Uterus (tissue), 2 donors: ENCODE measurements at regions not wholly inside any gene's neighbourhood (a gene's known extent, or its start where the extent isn't known, plus 50 kb on each side); places are given as distances from the start of the nearest gene placed in this dataset.

Experiments
- CTCF ChIP-seq, 4 experiments: fragments of 200-600 bp in 2 of 4; fragments of 450-650 bp in 2 of 4; sonication (generic) in 2 of 4; IDR thresholded peaks; one replicate each; pipeline ENCODE4 v1.5.1; 2016 to 2019; ENCODE audit warnings: antibody characterized with exemption in 4 of 4, mild to moderate bottlenecking in 2 of 4, moderate library complexity in 1 of 4
- POLR2A ChIP-seq, 2 donors: fragments of 450-650 bp; IDR thresholded peaks; one replicate each; pipeline ENCODE4 v1.6.1; 2016; ENCODE audit warnings: antibody characterized with exemption in 2 of 2, mild to moderate bottlenecking in 1 of 2, moderate library complexity in 1 of 2

DNA sequence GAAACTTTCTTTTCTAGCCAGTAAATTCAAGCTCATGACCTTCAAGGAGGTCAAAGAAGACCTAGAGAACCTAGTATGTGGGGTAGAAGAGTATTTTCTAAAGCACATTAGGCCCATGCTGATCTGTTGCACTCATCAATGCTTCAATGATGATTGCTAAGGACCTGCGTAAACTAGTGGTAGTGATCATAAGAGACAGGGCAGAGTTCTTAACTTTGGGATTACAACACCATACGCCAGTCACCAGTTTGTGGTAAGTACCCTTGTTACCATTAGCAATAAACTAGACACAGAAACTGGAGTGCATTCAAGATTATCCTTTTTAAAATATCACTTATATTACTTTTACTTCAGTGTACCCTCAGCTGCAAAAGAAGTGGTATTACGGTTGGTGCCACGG lies 490.3 kb downstream of the BUD13 start:
- TF ChIP-seq CTCF (IDR thresholded peaks at IDR 0.05) (no peak), POLR2A (IDR thresholded peaks at IDR 0.05) (no peak)
